HL-60 (cell line): ENCODE measurements at regions not wholly inside any gene's neighbourhood (a gene's known extent, or its start where the extent isn't known, plus 50 kb on each side); places are given as distances from the start of the nearest gene placed in this dataset.

ENCODE experiments used
- POLR2AphosphoS5 ChIP-seq: IDR thresholded peaks from 2 replicates; pipeline ENCODE4 v1.6.1; 2012; ENCODE audit warnings: low read depth
- REST ChIP-seq: IDR thresholded peaks from 2 replicates; pipeline ENCODE4 v1.6.1; 2012; ENCODE audit warnings: low read depth; ENCODE audit not compliant: insufficient replicate concordance

- TF ChIP-seq POLR2AphosphoS5 (no peak), REST (no peak)
These were observed 225.2 kb downstream of the GLI2 start for GRCh38 chr2:120960770-120961366.
